Esophagus muscularis mucosa (tissue), 3 donors: ENCODE measurements at regions not wholly inside any gene's neighbourhood (a gene's known extent, or its start where the extent isn't known, plus 50 kb on each side); places are given as distances from the start of the nearest gene placed in this dataset.

ENCODE experiments used
- POLR2A ChIP-seq: fragments of 450-650 bp; IDR thresholded peaks from one replicate; pipeline ENCODE4 v1.6.1; 2017; ENCODE audit warnings: antibody characterized with exemption, moderate library complexity, mild to moderate bottlenecking, low read depth
- POLR2AphosphoS5 ChIP-seq, 2 donors: sonication (generic); formaldehyde crosslinking; IDR thresholded peaks; one replicate each; pipeline ENCODE4 v1.6.1; 2017; ENCODE audit warnings: antibody characterized with exemption in 2 of 2
- TF ChIP-seq, protein P1 (sequence below), 3 experiments: fragments of 200-600 bp in 2 of 3; fragments of 450-650 bp in 1 of 3; sonication (generic) in 2 of 3; IDR thresholded peaks; one replicate each; pipeline ENCODE4 v1.5.1; 2017 to 2019; ENCODE audit warnings: antibody characterized with exemption in 3 of 3, mild to moderate bottlenecking in 2 of 3, moderate library complexity in 1 of 3

DNA sequence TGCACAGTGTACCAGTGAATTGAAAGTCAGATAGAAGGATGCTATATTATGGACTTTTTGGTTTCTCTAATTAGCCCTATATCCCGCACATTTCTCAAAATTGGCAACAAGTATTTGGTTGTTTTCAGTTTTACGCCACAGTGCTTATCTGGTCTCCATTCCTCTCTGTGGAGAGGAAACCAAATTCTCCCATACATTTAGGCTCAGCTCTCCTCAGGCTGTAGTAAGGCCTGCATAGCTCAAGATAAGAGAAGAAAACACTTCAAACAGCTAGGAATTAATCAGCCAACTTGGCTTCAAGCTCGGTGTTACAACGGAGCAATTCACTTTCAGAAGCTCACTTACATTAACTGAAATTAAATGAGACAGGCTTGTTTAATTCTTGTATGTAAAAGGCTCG is 263.2 kb downstream of the PDHA2 start:
- TF ChIP-seq POLR2A (no peak), POLR2AphosphoS5 (IDR thresholded peaks at IDR 0.05) (no peak)
- TF ChIP-seq, protein P1, sequence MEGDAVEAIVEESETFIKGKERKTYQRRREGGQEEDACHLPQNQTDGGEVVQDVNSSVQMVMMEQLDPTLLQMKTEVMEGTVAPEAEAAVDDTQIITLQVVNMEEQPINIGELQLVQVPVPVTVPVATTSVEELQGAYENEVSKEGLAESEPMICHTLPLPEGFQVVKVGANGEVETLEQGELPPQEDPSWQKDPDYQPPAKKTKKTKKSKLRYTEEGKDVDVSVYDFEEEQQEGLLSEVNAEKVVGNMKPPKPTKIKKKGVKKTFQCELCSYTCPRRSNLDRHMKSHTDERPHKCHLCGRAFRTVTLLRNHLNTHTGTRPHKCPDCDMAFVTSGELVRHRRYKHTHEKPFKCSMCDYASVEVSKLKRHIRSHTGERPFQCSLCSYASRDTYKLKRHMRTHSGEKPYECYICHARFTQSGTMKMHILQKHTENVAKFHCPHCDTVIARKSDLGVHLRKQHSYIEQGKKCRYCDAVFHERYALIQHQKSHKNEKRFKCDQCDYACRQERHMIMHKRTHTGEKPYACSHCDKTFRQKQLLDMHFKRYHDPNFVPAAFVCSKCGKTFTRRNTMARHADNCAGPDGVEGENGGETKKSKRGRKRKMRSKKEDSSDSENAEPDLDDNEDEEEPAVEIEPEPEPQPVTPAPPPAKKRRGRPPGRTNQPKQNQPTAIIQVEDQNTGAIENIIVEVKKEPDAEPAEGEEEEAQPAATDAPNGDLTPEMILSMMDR (IDR thresholded peaks at IDR 0.05), result no peak
